ENCODE measurements at regions not wholly inside any gene's neighbourhood (a gene's known extent, or its start where the extent isn't known, plus 50 kb on each side); places are given as distances from the start of the nearest gene placed in this dataset.
A peak's percentile ranks its signal among the peaks of the same experiment; 100 is the strongest.

- Histone ChIP-seq H3K9me3 (replicated peaks) (peaks cover 5% of the 10 kb centered on the region), H3K4me1 (no peaks in the 10 kb centered on the region), H3K36me3 (no peaks in the 10 kb centered on the region), H3K27ac (replicated peaks) (no peak overlapping the region), H3K27me3 (ENCODE audit: low read depth) (peaks cover 6% of the 10 kb centered on the region), H3K4me3 (no peak overlapping the region)
- intact Hi-C loops (cut with micrococcal nuclease): no loop called here
- no peak for TF ChIP-seq CTCF (IDR thresholded peaks at IDR 0.05; ENCODE audit: borderline replicate concordance)
- no peak for DNase-seq
Observed at GRCh38 chr9:7286101-7286500, 513.5 kb downstream of the DMAC1 start.

- Histone ChIP-seq H3K27ac (replicated peaks) (no peak overlapping the region), H3K27me3 (ENCODE audit: low read depth) (peaks cover 6% of the 10 kb centered on the region), H3K4me3 (no peak overlapping the region), H3K36me3 (no peaks in the 10 kb centered on the region), H3K9me3 (replicated peaks) (peaks cover 13% of the 10 kb centered on the region), H3K4me1 (no peaks in the 10 kb centered on the region)
- DNase-seq: no peak
- no peak for TF ChIP-seq CTCF (IDR thresholded peaks at IDR 0.05; ENCODE audit: borderline replicate concordance)
- intact Hi-C loops (cut with micrococcal nuclease): no loop called here
Observed at GRCh38 chr9:7285199-7285598, 514.4 kb downstream of the DMAC1 start.

GRCh38 chr9:7284517-7284916, 515.1 kb downstream of the DMAC1 start:
- intact Hi-C loops (cut with micrococcal nuclease): no loop called here
- Histone ChIP-seq H3K27ac (replicated peaks) (no peak overlapping the region), H3K9me3 (replicated peaks) (peaks cover 13% of the 10 kb centered on the region), H3K36me3 (no peaks in the 10 kb centered on the region), H3K4me3 (no peak overlapping the region), H3K4me1 (no peaks in the 10 kb centered on the region), H3K27me3 (ENCODE audit: low read depth) (peaks cover 6% of the 10 kb centered on the region)
- no peak for DNase-seq
- no peak for TF ChIP-seq CTCF (IDR thresholded peaks at IDR 0.05; ENCODE audit: borderline replicate concordance)

GRCh38 chr9:7284117-7284516, 515.5 kb downstream of the DMAC1 start:
- no peak for DNase-seq
- peaks cover 6% of the 10 kb centered on the region for H3K27me3 ChIP-seq (ENCODE audit: low read depth)
- H3K4me1 ChIP-seq: no peaks in the 10 kb centered on the region
- no peak overlapping the region for H3K4me3 ChIP-seq
- intact Hi-C loops (cut with micrococcal nuclease): no loop called here
- no peaks in the 10 kb centered on the region for H3K36me3 ChIP-seq
- peaks cover 17% of the 10 kb centered on the region for H3K9me3 ChIP-seq (replicated peaks)
- no peak for TF ChIP-seq CTCF (IDR thresholded peaks at IDR 0.05; ENCODE audit: borderline replicate concordance)
- H3K27ac ChIP-seq (replicated peaks): no peak overlapping the region

GRCh38 chr9:7273575-7273974, 515.8 kb downstream of the KDM4C start:
- peak; percentile 23 for DNase-seq
- no peak overlapping the region for H3K27ac ChIP-seq (replicated peaks)
- H3K27me3 ChIP-seq (ENCODE audit: low read depth): peaks cover 7% of the 10 kb centered on the region
- TF ChIP-seq CTCF (IDR thresholded peaks at IDR 0.05; ENCODE audit: borderline replicate concordance): peak; percentile 73
- H3K36me3 ChIP-seq: no peaks in the 10 kb centered on the region
- intact Hi-C loops (cut with micrococcal nuclease): loop anchor here (10.0 kb wide), 1 partner anchor 261 kb away; no protein-coding TSS in a partner anchor
- peaks cover 8% of the 10 kb centered on the region for H3K9me3 ChIP-seq (replicated peaks)
- H3K4me1 ChIP-seq: no peaks in the 10 kb centered on the region
- no peak overlapping the region for H3K4me3 ChIP-seq

All from left ventricle myocardium inferior (tissue), 1 donor.